ENCODE measurements at regions not wholly inside any gene's neighbourhood (a gene's known extent, or its start where the extent isn't known, plus 50 kb on each side); places are given as distances from the start of the nearest gene placed in this dataset.

DNA sequence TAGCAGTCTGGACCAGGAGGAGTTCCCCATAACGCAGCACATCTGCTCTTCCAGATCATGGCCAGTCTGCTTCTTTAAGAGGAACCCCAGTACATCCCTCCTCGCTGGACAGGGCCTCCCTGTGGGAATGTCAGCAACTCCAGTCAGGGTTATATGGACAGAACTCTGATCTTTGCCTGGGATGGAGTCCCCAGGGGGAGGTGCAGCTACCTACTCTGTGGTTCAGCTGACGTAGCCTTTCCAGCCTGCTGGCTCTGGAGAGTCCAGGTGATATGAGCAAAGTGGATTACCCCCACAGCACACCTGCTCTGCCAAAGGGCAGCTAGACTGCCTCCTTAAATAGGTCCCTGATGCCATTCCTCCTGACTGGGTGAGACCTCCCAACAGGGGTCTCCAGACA, 417.1 kb upstream of the EPHA3 start:
- TF ChIP-seq YY1 (IDR thresholded peaks at IDR 0.05; ENCODE audit: low read depth, low read length) (no peak), POLR2A (IDR thresholded peaks at IDR 0.05; ENCODE audit: control extremely low read depth in 1 of 2, low read depth in 2 of 2, low read length in 2 of 2) (no peak)
- TF ChIP-seq, protein P1, sequence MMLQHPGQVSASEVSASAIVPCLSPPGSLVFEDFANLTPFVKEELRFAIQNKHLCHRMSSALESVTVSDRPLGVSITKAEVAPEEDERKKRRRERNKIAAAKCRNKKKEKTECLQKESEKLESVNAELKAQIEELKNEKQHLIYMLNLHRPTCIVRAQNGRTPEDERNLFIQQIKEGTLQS (IDR thresholded peaks at IDR 0.05; ENCODE audit: insufficient read depth, low read depth, low read length), result no peak
- TF ChIP-seq, protein P2, sequence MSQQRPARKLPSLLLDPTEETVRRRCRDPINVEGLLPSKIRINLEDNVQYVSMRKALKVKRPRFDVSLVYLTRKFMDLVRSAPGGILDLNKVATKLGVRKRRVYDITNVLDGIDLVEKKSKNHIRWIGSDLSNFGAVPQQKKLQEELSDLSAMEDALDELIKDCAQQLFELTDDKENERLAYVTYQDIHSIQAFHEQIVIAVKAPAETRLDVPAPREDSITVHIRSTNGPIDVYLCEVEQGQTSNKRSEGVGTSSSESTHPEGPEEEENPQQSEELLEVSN (IDR thresholded peaks at IDR 0.05), result no peak

Data from H1 (cell line).